ENCODE measurements at regions not wholly inside any gene's neighbourhood (a gene's known extent, or its start where the extent isn't known, plus 50 kb on each side); places are given as distances from the start of the nearest gene placed in this dataset.
A peak's percentile ranks its signal among the peaks of the same experiment; 100 is the strongest.

DNA sequence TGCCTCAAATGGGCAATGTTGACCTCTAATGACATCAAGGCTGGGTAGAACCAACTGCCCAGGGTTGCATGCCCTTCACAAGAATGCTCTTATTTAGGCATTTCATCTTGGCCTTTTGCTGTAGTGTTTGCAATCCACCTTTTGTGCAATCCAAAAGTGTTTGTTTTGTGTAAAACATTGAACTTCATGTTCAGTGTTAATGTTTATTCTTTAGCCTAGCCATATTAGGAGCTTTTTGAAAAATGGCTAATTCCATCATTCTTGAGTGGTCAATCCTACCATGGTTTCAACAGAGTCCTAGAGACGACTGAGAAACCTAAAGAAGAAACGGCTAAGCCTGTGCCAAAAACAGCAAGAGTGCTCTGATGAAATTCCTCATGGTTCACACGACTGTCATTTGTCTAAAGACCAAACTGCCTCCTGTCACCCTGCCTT is 279.6 kb upstream of the PRDM1 start:
- Histone ChIP-seq H3K79me2 (ENCODE audit: insufficient read depth) (no peaks in the 10 kb centered on the region), H3F3A (replicated peaks; ENCODE audit: insufficient read depth) (peaks cover 11% of the 10 kb centered on the region), H3K9ac (no peak overlapping the region), H3K9me2 (no peaks in the 10 kb centered on the region), H3K4me3 (ENCODE audit: low read depth in 2 of 2, low read length in 1 of 2) (no peak overlapping the region), H4K20me1 (ENCODE audit: insufficient read depth) (no peaks in the 10 kb centered on the region), H3K36me3 (replicated peaks in 1 of 2; ENCODE audit: control insufficient read depth in 1 of 2, insufficient read depth in 2 of 2, low read length in 1 of 2) (no peaks in the 10 kb centered on the region), H3K27ac (ENCODE audit: low read depth in 2 of 2, low read length in 1 of 2) (no peak overlapping the region), H3K4me2 (no peak overlapping the region), H3K9me3 (no peaks in the 10 kb centered on the region), H3K27me3 (ENCODE audit: insufficient read depth) (no peaks in the 10 kb centered on the region), H3K4me1 (ENCODE audit: control insufficient read depth in 1 of 2, insufficient read depth in 2 of 2, low read depth in 1 of 2, low read length in 1 of 2) (0 out of 4 replicates have a peak, but pooled peaks cover 0 to 23% of the 10 kb centered on the region in 2 experiments), H2AFZ (ENCODE audit: low read depth) (no peak overlapping the region)
- DNase-seq = no peak
- TF ChIP-seq TCF12 (IDR thresholded peaks at IDR 0.05) (no peak), MEF2A (IDR thresholded peaks at IDR 0.05; ENCODE audit: borderline replicate concordance, low read depth) (no peak), EP300 (IDR thresholded peaks at IDR 0.05; ENCODE audit: borderline replicate concordance in 1 of 2, low read depth in 1 of 2, low read length in 1 of 2) (no peak), TAF1 (IDR thresholded peaks at IDR 0.05; ENCODE audit: borderline replicate concordance, low read depth, low read length) (no peak), NRF1 (IDR thresholded peaks at IDR 0.05; ENCODE audit: low read depth, low read length) (no peak), EZH2phosphoT487 (IDR thresholded peaks at IDR 0.05; ENCODE audit: borderline replicate concordance, low read depth) (no peak), FOXM1 (IDR thresholded peaks at IDR 0.05; ENCODE audit: low read depth) (no peak), FOSL2 (IDR thresholded peaks at IDR 0.05; ENCODE audit: borderline replicate concordance, low read depth) (no peak), GATA2 (CRISPR knock-in tag; IDR thresholded peaks at IDR 0.05) (no peak), RCOR1 (IDR thresholded peaks at IDR 0.05; ENCODE audit: low read length) (no peak)
- TF ChIP-seq, protein P1, sequence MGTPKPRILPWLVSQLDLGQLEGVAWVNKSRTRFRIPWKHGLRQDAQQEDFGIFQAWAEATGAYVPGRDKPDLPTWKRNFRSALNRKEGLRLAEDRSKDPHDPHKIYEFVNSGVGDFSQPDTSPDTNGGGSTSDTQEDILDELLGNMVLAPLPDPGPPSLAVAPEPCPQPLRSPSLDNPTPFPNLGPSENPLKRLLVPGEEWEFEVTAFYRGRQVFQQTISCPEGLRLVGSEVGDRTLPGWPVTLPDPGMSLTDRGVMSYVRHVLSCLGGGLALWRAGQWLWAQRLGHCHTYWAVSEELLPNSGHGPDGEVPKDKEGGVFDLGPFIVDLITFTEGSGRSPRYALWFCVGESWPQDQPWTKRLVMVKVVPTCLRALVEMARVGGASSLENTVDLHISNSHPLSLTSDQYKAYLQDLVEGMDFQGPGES (IDR thresholded peaks at IDR 0.05; ENCODE audit: low read depth, low read length) = no peak
- ChIA-PET POLR2A (no interaction called here), CTCF (no interaction called here)
- 51% methylated on average over 3 of the region's 3 CpGs for WGBS (ENCODE audit: low lambda C conversion rate)

DNA sequence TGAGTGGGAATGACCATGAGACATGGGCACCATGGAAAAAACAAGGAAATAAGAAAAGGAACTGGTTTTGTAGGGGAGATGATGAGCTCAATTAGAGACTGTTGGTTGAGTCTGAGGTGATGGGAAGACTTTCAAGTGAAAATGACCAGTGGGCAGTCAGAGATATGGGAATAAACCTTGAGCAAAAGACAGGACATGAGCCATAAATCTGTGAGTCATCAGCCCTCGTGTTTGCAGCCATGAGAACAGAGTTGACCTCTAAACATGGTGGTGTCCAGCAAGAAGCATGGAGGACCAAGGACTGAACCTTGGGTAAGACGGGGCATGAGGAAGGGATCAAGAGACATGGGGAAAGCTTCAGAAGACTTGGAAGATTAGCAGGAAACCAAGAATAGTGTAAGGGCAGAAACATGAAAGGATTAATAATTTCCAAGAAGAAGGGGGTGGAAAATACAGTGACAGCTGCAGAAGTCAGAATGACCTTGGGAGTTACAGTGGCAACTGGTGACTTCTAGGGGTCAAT is 280.6 kb upstream of the PRDM1 start:
- WGBS (ENCODE audit: low lambda C conversion rate) = 36% methylated on average over 2 of the region's 2 CpGs
- Histone ChIP-seq H3K27ac (ENCODE audit: low read depth in 2 of 2, low read length in 1 of 2) (peak overlapping the region in 1 of 2 experiments; percentile 72; a peak in 1 of 4 replicates), H3K9ac (no peak overlapping the region), H3F3A (replicated peaks; ENCODE audit: insufficient read depth) (peaks cover 11% of the 10 kb centered on the region), H3K27me3 (ENCODE audit: insufficient read depth) (no peaks in the 10 kb centered on the region), H3K79me2 (ENCODE audit: insufficient read depth) (no peaks in the 10 kb centered on the region), H4K20me1 (ENCODE audit: insufficient read depth) (no peaks in the 10 kb centered on the region), H3K4me1 (ENCODE audit: control insufficient read depth in 1 of 2, insufficient read depth in 2 of 2, low read depth in 1 of 2, low read length in 1 of 2) (0 out of 4 replicates have a peak, but pooled peaks cover 0 to 18% of the 10 kb centered on the region in 2 experiments), H3K4me2 (no peak overlapping the region), H3K9me3 (no peaks in the 10 kb centered on the region), H3K4me3 (ENCODE audit: low read depth in 2 of 2, low read length in 1 of 2) (no peak overlapping the region), H3K36me3 (replicated peaks in 1 of 2; ENCODE audit: control insufficient read depth in 1 of 2, insufficient read depth in 2 of 2, low read length in 1 of 2) (no peaks in the 10 kb centered on the region), H2AFZ (ENCODE audit: low read depth) (no peak overlapping the region), H3K9me2 (no peaks in the 10 kb centered on the region)
- CTCF ChIA-PET = no interaction called here
- POLR2A ChIA-PET = no interaction called here
- DNase-seq = no peak
- TF ChIP-seq JUND (IDR thresholded peaks at IDR 0.05) (no peak), FOXM1 (IDR thresholded peaks at IDR 0.05; ENCODE audit: low read depth) (no peak), TCF12 (IDR thresholded peaks at IDR 0.05) (no peak), RXRA (IDR thresholded peaks at IDR 0.05; ENCODE audit: borderline replicate concordance, low read depth) (no peak), TEAD4 (IDR thresholded peaks at IDR 0.05; ENCODE audit: borderline replicate concordance, insufficient read depth) (no peak), GABPA (IDR thresholded peaks at IDR 0.05; ENCODE audit: low read depth) (no peak), POLR2AphosphoS5 (IDR thresholded peaks at IDR 0.05; ENCODE audit: low read depth, low read length) (no peak), CTCF (IDR thresholded peaks at IDR 0.05) (no peak), GATA2 (CRISPR knock-in tag; IDR thresholded peaks at IDR 0.05) (no peak), EZH2phosphoT487 (IDR thresholded peaks at IDR 0.05; ENCODE audit: borderline replicate concordance, low read depth) (no peak)
- TF ChIP-seq, protein P1 (IDR thresholded peaks at IDR 0.05; ENCODE audit: low read depth, low read length) = no peak
- TF ChIP-seq, protein P2, sequence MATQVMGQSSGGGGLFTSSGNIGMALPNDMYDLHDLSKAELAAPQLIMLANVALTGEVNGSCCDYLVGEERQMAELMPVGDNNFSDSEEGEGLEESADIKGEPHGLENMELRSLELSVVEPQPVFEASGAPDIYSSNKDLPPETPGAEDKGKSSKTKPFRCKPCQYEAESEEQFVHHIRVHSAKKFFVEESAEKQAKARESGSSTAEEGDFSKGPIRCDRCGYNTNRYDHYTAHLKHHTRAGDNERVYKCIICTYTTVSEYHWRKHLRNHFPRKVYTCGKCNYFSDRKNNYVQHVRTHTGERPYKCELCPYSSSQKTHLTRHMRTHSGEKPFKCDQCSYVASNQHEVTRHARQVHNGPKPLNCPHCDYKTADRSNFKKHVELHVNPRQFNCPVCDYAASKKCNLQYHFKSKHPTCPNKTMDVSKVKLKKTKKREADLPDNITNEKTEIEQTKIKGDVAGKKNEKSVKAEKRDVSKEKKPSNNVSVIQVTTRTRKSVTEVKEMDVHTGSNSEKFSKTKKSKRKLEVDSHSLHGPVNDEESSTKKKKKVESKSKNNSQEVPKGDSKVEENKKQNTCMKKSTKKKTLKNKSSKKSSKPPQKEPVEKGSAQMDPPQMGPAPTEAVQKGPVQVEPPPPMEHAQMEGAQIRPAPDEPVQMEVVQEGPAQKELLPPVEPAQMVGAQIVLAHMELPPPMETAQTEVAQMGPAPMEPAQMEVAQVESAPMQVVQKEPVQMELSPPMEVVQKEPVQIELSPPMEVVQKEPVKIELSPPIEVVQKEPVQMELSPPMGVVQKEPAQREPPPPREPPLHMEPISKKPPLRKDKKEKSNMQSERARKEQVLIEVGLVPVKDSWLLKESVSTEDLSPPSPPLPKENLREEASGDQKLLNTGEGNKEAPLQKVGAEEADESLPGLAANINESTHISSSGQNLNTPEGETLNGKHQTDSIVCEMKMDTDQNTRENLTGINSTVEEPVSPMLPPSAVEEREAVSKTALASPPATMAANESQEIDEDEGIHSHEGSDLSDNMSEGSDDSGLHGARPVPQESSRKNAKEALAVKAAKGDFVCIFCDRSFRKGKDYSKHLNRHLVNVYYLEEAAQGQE (IDR thresholded peaks at IDR 0.05; ENCODE audit: low read depth, low read length) = no peak
- TF ChIP-seq, protein P3, sequence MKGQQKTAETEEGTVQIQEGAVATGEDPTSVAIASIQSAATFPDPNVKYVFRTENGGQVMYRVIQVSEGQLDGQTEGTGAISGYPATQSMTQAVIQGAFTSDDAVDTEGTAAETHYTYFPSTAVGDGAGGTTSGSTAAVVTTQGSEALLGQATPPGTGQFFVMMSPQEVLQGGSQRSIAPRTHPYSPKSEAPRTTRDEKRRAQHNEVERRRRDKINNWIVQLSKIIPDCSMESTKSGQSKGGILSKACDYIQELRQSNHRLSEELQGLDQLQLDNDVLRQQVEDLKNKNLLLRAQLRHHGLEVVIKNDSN (IDR thresholded peaks at IDR 0.05; ENCODE audit: borderline replicate concordance, low read depth) = no peak
